Coronary artery (tissue), 2 donors: ENCODE measurements at regions not wholly inside any gene's neighbourhood (a gene's known extent, or its start where the extent isn't known, plus 50 kb on each side); places are given as distances from the start of the nearest gene placed in this dataset.

Experiments used
- DNase-seq: peaks from one replicate; pipeline ENCODE4 v3.0.0-alpha.2; 2017; ENCODE audit warnings: low spot score
- H3K27ac ChIP-seq, 2 donors: fragments of 200-600 bp; sonication (generic); one replicate each; pipeline ENCODE4 v1.5.1; 2016 to 2019
- H3K4me3 ChIP-seq: fragments of 200-600 bp; sonication (generic); 2 replicates; pipeline ENCODE4 v1.5.1; 2016; ENCODE audit warnings: mild to moderate bottlenecking, moderate library complexity
- CTCF ChIP-seq: fragments of 200-600 bp; sonication (generic); IDR thresholded peaks from one replicate; pipeline ENCODE4 v1.5.1; 2019; ENCODE audit warnings: antibody characterized with exemption

GRCh38 chr3:83251490-83251889, 1490.0 kb upstream of the GBE1 start:
- no peak for DNase-seq
- TF ChIP-seq CTCF = no peak
- Histone ChIP-seq H3K4me3 (no peak overlapping the region), H3K27ac (no peak overlapping the region)

GRCh38 chr3:83250613-83251012, 1489.2 kb upstream of the GBE1 start:
- Histone ChIP-seq H3K4me3 (no peak overlapping the region), H3K27ac (no peak overlapping the region)
- no peak for TF ChIP-seq CTCF
- DNase-seq = no peak

GRCh38 chr3:83248454-83248853, 1487.0 kb upstream of the GBE1 start:
- no peak for DNase-seq
- no peak for TF ChIP-seq CTCF
- H3K4me3 ChIP-seq = no peak overlapping the region
- H3K27ac ChIP-seq = no peak overlapping the region

GRCh38 chr3:83235180-83235814, 1473.9 kb upstream of the GBE1 start:
- no peak for DNase-seq

GRCh38 chr3:83233715-83234114, 1472.3 kb upstream of the GBE1 start:
- TF ChIP-seq CTCF = no peak
- H3K4me3 ChIP-seq = no peak overlapping the region
- no peak overlapping the region for H3K27ac ChIP-seq
- DNase-seq = no peak

More at GRCh38 chr3:83235180-83235814, 1473.9 kb upstream of the GBE1 start:
- Histone ChIP-seq H3K27ac (no peak overlapping the region), H3K4me3 (no peak overlapping the region)
- TF ChIP-seq CTCF = no peak

- H3K4me3 ChIP-seq = no peak overlapping the region
- no peak overlapping the region for H3K27ac ChIP-seq
- DNase-seq = no peak
- no peak for TF ChIP-seq CTCF
Measured at GRCh38 chr3:83230841-83231240, 1469.4 kb upstream of the GBE1 start.

- Histone ChIP-seq H3K4me3 (no peak overlapping the region), H3K27ac (no peak overlapping the region)
- no peak for TF ChIP-seq CTCF
- DNase-seq = no peak
Measured at GRCh38 chr3:83230376-83230775, 1468.9 kb upstream of the GBE1 start.
